GM19240 (cell line): ENCODE measurements at regions not wholly inside any gene's neighbourhood (a gene's known extent, or its start where the extent isn't known, plus 50 kb on each side); places are given as distances from the start of the nearest gene placed in this dataset.
"Not testable (repeated sequence)": the region's sequence is repeated elsewhere in the genome, so short reads cannot be mapped to it uniquely, and the experiment has no call there.

Source experiments
- DNase-seq: peaks from one replicate; pipeline ENCODE4 v3.0.0; 2011; ENCODE audit warnings: low spot score; ENCODE audit not compliant: insufficient read length

DNA sequence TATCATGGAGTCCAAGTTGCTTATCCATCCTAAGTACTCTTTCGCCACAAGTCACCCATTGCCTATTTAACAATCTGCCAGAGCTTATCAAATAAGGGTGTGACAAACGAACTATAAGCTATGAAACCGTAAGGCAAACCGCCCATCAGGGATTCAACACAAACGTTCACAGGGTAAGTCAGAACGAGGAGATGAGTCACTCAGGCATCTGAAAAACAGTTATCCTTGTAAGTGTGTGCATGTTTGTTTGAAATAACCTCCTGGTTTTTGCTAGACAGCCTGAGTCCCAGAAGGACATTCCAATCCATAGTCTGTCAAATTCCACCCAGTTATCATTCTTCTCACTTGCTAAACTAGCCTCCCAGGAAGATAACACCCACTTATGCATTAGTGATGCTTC lies 299.1 kb downstream of the PAX3 start:
- DNase-seq, result no peak

DNA sequence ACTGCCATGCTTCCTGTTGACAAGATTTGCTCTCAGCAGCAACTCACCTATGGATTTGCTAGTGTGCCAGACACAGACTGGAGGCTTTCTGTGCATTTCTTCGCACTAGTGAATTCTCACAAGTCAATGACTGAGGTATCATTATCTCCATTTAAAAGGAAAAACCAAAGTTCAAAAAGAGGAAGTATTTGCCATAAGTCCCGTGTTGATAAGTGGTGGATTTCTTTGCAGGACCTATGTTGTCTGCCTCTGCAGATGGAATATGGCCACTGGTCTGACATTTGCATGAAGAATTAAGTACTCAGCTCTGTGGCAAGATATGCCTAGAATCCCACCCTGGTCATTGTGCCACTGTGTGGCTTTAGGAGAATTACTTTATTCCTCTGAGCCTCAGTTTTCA lies 299.6 kb downstream of the PAX3 start:
- DNase-seq, result no peak

DNA sequence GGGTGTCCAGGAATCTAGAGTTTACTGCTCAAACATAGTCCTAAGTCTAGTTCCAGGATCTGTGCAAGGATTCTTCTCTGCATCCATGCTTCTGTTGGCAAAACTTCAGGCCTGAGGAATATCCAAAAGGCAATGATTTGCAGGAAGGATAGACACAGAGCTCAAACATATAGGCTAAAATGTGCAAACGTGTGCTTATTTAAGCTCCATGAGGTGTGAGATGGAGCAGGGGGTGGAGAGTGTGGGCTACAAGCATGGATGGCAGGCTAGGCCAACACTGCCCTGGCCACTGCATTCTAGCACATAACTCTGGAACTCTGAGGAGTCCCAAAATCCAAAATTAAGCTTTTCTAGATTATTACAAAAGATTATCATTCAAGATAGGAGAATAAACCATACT lies 301.1 kb downstream of the PAX3 start:
- DNase-seq, result no peak

GRCh38 chr2:221997100-221997499 lies 301.7 kb downstream of the PAX3 start:
- DNase-seq, result no peak

DNA sequence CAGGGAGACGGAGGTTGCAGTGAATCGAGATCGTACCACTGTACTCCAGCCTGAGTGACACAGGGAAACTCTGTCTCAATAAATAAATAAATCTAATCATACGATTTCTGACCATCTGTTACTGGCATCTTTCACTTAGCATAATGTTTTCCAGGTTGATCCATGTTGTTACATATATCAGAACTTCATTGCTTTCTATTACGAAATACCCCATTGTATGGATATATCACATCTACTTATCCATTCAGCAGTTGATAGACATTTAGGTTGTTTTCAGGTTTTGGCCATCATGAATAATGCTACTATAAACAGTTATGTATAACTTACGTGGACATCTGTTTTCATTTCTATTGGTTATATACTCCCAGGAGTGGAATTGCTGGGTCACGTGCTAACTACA lies 303.9 kb downstream of the PAX3 start:
- DNase-seq, result no peak

DNA sequence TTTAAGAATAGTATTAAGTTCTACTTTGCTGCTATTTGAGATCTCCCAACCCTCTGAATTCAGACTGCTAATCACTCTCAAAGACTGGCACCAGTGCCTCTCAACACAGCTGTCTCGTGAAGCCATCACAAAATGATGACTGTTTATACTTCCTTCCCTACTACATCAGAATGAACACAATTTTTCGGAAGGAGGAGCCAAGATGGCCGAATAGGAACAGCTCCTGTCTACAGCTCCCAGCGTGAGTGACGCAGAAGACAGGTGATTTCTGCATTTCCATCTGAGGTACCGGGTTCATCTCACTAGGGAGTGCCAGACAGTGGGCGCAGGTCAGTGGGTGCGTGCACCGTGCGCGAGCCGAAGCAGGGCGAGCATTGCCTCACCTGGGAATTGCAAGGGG lies 314.4 kb downstream of the PAX3 start:
- not testable (repeated sequence) for DNase-seq

DNA sequence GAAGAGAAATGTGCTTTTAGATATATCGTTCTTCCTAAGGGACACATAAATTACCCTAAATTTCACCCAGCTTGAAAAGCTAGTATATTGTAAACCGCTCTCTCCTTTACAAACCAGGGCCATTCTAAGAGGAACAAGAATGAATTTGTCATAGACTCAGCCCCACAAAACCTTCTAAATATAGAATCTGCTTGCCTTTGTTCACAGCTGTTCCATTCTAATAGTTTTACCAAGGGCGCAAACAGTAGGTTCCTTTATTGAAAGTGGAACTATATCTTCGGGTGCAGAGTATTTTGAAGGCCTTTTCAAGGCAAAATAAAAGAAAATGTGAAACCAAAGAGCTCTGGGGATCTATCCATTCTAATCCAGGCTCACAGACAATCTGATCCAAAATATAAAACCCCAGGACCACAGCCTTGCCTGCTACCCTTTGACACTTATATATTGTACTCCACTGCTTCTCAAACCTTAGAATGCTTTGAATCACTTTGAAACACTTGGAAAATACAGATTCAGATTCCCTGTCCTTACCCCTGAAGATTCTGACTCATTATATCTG lies 316.8 kb downstream of the PAX3 start:
- no peak for DNase-seq

- DNase-seq, result no peak
Measured at GRCh38 chr2:221975151-221975550, 323.6 kb downstream of the PAX3 start.

GRCh38 chr2:221973902-221974301 lies 324.9 kb downstream of the PAX3 start:
- no peak for DNase-seq

DNA sequence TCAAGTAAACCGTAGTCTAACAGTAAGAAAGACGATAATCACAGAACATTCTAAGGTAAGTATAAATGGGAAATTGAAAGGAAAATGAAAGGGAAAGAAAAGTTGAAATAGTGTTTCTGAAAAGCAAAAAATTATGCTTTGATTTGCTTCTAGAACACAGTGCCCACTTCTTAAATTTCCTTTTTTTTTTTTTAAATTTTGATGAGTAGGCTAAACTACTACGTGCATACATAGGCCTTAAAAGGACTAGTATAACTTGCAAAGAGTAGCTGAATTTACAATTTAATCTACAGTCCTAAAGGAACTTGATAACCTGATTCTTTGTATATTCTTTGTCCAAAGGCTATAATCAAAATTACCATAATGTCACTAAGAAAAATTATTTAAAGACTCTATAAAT lies 325.3 kb downstream of the PAX3 start:
- no peak for DNase-seq

DNA sequence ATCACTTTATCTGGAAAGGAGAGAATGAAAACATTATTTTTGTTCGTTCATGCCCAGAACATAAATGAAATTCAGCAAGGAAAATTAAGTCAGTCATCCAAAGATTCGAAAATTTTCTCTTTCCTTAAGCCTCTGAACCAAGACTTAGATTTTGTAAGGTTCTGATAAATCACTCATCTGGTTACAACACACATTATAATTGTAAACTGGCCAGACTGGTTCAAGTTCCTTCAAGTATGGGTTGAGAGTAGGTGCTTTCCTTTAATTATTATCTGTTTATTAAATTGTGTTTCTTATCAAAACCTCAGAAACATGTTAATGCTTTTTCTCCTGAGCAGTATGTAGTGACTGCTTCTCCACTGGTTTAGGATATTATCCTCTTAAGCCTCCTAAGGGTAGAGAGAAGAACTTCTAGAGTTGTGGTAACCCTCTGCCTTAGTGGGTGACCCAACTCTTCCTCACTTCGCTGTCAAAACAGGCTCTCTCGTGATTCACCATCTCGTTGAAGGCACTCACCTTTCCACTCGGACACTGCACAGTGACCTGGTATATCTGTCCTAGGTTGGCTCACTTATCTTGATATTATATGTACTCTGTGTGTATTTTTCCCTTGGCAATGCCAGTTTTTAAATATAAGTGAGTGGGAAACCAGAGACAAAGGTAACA lies 325.9 kb downstream of the PAX3 start:
- DNase-seq, result no peak

- DNase-seq, result no peak
Measured at GRCh38 chr2:221970389-221970788, 328.4 kb downstream of the PAX3 start.

DNA sequence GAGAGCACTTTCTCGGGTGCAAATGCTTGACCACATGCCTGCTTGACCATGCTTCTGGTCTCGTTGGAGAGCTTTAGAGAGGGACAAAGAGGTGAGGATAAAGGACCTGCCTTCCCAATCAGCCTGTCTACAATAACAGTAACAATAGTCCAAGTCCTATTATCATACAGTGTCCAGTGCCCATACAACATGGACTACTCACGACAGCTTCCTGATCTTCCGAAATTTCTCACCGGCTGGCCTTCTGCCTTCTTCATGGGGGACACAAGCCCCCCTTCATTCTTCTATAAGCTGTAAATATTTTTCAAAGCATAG lies 329.0 kb downstream of the PAX3 start:
- DNase-seq, result no peak

DNA sequence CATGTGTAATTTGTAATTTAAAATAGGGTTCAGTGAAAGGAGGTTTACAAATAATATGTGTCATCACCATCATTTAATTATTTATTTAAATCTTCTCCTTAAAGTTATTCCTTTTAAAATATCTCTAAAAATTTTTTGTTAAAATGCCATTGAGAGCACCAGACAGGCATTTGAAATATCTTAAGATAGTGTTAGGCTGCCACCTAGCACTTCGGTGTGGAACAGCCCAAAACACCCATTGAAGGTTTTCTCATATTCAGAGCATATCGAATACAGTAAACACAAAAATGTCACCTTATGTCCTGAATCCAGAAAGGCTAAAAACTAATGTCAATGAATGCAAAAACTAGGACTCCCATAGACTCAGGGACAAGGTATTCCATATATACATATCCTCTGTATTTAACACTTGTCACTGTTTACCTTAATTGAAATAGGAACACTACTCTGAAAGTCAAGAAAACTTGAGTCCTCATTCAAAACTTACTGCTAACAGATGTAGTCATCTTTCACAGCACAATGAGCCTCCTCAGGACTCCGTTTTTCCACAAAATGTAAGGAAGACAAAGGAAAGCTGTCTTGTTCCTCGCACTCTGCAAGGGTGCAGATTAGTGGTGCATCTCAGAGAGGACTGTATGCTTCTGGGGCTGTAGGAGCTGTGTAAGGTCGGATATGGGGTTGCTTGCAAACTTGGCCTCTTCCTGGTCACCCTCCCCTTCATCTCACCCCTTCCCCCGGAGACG lies 329.5 kb downstream of the PAX3 start:
- DNase-seq, result no peak

- DNase-seq, result no peak
Measured at GRCh38 chr2:221962186-221962585, 336.6 kb downstream of the PAX3 start.

DNA sequence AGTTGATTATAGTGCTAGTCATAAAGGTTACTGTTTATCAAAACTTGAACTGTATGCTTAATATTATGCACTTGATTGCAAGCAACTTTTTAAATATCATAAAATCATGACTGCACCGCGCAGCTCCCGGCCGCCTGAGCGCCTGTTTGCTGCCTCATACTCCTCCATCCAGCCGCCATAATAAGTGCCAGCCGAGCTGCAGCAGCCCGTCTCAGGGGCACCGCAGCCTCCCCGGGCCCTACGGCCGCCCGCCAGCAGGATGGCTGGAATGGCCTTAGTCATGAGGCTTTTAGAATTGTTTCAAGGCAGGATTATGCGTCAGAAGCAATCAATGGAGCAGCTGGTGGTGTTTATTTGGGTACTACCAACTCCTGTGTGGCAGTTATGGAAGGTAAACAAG lies 337.2 kb downstream of the PAX3 start:
- no peak for DNase-seq

- DNase-seq, result no peak
Measured at GRCh38 chr2:221958224-221958623, 340.6 kb downstream of the PAX3 start.

DNA sequence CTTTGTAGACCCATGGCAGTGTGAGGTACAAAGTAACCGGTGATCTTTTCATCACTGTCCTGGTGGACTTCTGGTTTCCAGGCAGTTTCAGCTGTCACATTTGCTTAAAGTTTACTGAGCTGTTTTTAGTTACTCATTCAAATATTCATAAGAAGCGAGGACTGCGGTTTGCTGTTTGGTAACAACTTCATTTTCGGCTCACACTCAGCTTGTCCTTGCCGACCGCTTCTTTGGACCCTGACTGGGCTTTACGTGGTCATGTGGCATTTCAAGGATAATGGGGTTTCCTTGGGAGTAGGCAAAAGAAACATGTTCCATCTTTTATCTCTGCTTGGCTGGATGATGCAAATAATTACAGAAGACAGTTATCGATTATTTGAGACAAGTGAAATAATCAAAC lies 350.7 kb downstream of the PAX3 start:
- no peak for DNase-seq

DNA sequence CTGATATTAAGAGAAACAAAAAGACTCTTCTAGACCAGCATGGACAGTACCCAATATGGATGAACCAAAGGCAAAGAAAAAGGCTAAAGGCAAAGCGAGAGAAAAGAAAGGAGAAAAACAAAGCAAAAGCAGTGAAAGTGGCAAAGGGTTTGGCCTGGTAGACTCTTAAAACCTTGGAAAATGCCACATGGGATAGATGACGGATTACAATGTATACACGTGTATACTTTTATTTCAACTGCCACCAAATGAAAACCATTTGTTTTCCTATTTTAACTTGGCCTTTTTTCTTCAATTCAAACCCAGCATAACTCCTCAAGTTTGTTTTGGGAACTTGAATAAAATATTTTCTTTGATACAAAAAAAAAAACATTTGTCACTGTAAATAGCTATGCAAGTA lies 354.3 kb downstream of the PAX3 start:
- not testable (repeated sequence) for DNase-seq

GRCh38 chr2:221943076-221943810 lies 355.6 kb downstream of the PAX3 start:
- no peak for DNase-seq

- DNase-seq, result no peak
Measured at GRCh38 chr2:221931251-221931991, 359.3 kb upstream of the EPHA4 start.

GRCh38 chr2:221929259-221929658 lies 357.2 kb upstream of the EPHA4 start:
- DNase-seq, result no peak
